ENCODE measurements at regions not wholly inside any gene's neighbourhood (a gene's known extent, or its start where the extent isn't known, plus 50 kb on each side); places are given as distances from the start of the nearest gene placed in this dataset.

- TF ChIP-seq, protein P1, sequence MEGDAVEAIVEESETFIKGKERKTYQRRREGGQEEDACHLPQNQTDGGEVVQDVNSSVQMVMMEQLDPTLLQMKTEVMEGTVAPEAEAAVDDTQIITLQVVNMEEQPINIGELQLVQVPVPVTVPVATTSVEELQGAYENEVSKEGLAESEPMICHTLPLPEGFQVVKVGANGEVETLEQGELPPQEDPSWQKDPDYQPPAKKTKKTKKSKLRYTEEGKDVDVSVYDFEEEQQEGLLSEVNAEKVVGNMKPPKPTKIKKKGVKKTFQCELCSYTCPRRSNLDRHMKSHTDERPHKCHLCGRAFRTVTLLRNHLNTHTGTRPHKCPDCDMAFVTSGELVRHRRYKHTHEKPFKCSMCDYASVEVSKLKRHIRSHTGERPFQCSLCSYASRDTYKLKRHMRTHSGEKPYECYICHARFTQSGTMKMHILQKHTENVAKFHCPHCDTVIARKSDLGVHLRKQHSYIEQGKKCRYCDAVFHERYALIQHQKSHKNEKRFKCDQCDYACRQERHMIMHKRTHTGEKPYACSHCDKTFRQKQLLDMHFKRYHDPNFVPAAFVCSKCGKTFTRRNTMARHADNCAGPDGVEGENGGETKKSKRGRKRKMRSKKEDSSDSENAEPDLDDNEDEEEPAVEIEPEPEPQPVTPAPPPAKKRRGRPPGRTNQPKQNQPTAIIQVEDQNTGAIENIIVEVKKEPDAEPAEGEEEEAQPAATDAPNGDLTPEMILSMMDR (IDR thresholded peaks at IDR 0.05) = no peak
- TF ChIP-seq POLR2A (IDR thresholded peaks at IDR 0.05) = no peak
Measured at GRCh38 chr5:17898766-17899165, 264.5 kb downstream of the TAF11L14 start.

Data from breast epithelium (tissue), 3 donors.